GM12892 (cell line): ENCODE measurements at regions not wholly inside any gene's neighbourhood (a gene's known extent, or its start where the extent isn't known, plus 50 kb on each side); places are given as distances from the start of the nearest gene placed in this dataset.

Source experiments
- DNase-seq: peaks from one replicate; pipeline ENCODE4 v3.0.0; 2011; ENCODE audit not compliant: insufficient read length
- FAIRE-seq: peaks from 2 replicates; lab custom pipeline; 2011; peaks lifted over from hg19 to GRCh38; lab: Jason Lieb, UNC
- POLR2A ChIP-seq: IDR thresholded peaks from 2 replicates; pipeline ENCODE4 v1.6.1; 2011; ENCODE audit warnings: low read depth, low read length, control low read depth
- POLR2AphosphoS5 ChIP-seq: IDR thresholded peaks from 2 replicates; pipeline ENCODE4 v1.6.1; 2011; ENCODE audit warnings: low read depth, low read length, control low read depth
- TAF1 ChIP-seq: IDR thresholded peaks from 2 replicates; pipeline ENCODE4 v1.6.1; 2011; ENCODE audit warnings: low read depth, mild to moderate bottlenecking, control low read depth, low read length, borderline replicate concordance

DNA sequence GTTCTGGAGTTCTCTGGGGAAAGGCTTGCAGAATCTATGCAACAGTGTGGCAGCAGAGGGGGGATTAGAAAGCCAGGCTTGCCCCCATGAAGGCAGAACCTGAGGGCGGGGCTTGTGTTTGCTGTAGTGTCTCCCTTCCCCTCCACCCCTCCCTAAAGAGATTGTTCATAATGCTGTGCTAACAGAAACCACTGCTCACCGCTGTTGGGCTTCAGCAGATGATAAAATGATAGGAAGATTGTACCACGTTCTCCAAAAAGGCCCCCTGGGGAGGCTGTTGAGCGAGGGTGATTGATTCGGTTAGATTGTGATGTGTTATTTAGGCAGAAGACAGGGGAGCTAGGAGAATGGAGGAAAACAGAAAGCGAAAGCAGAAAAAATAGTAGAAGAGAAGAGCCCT lies 215.2 kb upstream of the NCAM1 start:
- TF ChIP-seq POLR2AphosphoS5: no peak
- no peak for TF ChIP-seq POLR2A
- no peak for TF ChIP-seq TAF1
- FAIRE-seq: no peak
- DNase-seq: no peak

DNA sequence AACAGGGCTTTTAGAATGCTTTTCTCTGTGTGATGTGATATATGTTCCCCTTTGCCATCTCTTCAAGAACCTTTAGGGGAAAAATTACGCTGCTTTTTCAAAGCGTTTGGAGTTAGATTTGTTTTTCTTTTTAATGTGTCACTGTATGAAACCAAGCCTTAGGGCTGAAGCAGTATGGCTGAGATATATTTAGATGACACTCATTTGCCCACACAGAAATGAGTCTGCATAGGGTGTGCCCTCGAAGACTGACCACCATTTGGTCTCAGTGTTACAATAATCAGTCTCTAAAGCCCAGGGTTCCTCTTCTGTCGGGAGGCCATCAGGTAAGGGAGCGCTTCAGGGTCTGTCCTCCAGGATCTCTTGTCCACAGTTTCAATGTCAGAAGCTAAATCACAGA lies 213.0 kb upstream of the NCAM1 start:
- no peak for DNase-seq
- no peak for TF ChIP-seq TAF1
- no peak for TF ChIP-seq POLR2A
- no peak for TF ChIP-seq POLR2AphosphoS5
- no peak for FAIRE-seq

DNA sequence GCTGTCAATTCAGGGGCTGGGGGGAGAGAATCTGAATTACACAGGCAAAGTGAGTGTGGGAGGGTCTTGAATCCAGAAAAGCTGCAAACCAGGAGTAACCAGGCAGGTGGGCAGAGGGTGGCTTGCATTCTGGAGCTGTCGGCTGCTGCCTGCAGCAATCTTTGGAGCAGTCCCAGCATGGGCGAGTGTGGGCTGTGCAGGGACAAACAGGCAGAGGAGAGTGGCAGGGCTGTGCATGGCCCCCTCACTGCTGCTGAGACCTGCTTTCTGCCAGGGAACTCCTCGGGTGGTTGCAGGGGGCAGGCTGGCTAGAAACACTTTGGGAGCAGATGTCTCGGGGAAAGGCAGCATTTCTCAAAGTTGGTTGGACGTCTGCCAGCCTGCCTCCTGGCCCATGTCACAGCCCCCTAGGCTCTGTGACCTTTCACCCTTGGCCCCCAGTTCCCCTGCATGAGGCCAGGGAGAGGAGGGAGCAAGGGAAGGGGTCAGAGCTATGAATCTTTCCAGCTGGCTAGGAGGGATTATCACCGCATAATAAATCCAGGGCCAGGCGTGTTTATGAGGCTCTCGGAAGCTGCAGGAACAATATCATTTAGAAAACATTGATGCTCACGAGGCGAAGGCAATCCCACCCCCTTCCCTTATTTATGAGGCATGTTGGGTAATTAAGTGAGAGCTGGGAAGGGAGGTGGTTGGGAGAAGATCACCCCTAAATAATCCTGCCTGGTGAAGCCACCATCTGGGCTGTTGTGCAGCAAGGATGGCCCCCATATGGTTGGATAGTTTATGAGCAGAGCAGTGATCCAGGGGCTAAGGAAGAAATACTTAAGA lies 212.3 kb upstream of the NCAM1 start:
- DNase-seq (no peak), FAIRE-seq (no peak)
- TF ChIP-seq POLR2AphosphoS5: no peak
- no peak for TF ChIP-seq POLR2A

DNA sequence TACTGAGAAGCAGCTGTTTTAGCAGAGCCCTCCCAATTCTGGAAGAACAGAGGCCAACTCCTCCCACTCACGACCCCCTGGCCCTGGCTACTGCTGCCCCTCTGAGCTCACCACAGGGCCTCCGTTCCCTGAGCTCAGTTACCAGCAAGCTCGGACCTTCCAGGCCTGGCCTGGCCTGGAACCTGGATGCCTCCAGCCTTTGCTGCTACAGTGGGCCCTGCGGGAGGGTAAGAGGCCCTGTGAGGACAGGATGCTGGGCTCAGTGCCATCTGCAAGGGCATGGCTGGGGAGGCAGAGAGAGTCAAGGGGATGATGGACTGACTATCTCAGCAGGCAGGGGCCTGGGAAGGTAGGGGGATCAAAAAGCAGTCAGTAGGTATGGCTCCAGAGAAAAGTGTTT lies 209.9 kb upstream of the NCAM1 start:
- TF ChIP-seq POLR2A (no peak), POLR2AphosphoS5 (no peak), TAF1 (no peak)
- DNase-seq: no peak
- FAIRE-seq: no peak

DNA sequence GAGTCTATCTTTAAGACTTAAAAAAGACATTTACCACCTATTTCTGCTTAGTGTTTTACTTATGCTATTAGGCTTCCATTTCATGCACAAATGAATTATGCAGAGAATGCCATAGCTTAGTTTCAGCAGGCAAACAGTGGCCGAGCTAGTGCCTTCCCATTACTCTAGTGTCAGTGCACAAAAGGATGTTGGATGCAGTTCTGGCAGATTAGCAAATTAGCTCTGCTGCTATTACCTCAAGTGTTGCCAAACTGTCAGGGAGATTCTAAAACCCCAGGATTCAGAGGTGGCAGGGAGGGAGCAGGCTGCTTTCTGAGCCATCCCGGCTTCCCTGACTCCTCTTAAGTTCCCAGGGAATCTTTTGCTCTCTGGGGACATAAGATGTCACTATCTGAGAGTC lies 209.4 kb upstream of the NCAM1 start:
- no peak for FAIRE-seq

DNA sequence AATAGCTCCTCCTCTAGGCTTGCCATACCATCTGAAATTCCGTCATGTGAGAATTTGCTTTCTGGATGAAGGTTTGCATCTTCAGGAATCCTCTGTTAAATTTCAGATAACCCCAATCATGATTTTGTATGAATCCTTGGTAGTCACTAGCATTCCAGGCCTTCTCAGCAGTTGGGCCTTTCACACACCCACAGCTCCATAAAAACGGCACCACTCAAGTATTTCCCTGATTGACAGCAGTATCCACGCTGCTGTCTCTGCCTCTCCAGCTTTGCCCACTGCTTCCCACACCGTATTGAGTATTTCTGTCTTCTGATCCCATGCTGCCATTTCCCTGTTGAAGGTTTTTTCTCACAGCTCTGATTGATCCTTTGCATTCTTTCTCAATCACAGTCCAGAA lies 208.7 kb upstream of the NCAM1 start:
- TF ChIP-seq POLR2A: no peak
- no peak for TF ChIP-seq POLR2AphosphoS5
- TF ChIP-seq TAF1: no peak
- no peak for DNase-seq
- FAIRE-seq: no peak

More for the DNA sequence above, 209.4 kb upstream of the NCAM1 start:
- no peak for DNase-seq
- no peak for TF ChIP-seq POLR2A
- no peak for TF ChIP-seq POLR2AphosphoS5
- TF ChIP-seq TAF1: no peak

DNA sequence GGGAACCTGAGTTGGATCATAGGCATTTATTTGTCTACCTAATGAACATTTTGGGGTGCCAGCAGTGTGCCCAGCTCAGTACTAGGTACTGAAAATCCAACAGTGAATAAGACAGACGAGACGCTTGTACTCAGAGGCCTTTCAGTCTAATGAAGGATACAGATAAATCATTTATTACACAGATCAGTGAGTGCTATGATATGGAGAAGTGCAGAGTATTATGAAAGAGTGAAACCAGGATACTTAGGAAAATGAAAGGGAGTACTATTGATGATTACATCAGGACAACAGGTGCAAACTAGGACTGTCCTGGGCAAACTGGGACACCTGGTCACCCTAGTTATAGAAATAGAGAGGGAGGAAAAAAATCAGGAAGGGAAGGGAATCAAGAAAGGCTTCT lies 207.5 kb upstream of the NCAM1 start:
- DNase-seq (no peak), FAIRE-seq (no peak)
- no peak for TF ChIP-seq POLR2A
- TF ChIP-seq TAF1: no peak
- no peak for TF ChIP-seq POLR2AphosphoS5

DNA sequence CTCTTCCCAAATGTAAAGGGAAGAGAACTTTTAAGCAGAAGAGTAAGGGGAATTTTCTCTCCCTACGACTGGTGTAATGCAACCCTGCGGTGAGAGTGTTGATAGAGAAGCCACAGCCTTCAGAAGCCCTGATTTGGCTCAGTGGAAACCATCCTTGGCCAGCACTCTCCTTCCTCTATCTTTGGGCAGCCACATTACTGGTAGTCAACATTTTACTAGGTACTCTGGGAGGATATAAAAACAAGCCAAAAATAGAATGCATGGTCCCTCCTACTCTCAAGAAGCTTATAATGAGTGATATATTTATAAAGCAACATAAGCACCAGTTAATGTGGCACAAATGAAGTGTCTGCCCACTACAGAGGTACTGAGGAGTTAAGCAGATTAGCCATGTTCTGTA lies 201.8 kb upstream of the NCAM1 start:
- TF ChIP-seq POLR2A: no peak
- no peak for TF ChIP-seq POLR2AphosphoS5
- TF ChIP-seq TAF1: no peak
- FAIRE-seq: no peak

DNA sequence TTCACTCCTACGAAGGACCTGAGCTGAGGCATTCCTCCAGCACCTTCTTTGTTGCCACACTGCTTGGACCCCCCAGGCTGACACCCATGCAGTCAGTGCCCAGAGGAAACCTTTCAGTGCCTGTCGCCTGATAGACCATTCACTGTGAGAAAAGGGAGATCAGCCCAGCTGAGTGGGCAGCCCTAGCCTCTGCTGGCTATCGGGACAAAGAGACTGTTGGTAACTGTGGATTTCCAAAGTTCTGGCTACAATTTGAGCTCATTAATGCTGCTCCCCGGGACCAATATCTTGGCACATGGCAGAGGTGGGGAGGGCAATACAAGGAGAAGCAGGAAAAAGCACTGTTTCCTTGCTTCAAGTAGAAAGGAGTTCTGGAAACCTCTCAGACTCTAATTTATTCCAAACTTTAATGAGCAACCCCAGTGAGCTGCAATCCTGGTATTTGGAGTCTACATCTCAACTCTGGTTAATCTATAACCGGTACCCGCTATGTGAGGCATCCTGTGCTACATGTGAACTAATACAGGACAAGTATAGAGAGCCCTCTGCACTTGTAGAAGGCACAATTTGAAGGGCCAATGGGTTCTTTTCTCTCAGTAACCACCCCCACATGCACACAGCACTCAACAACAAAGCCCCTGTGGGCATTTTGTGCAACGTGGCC lies 200.7 kb upstream of the NCAM1 start:
- FAIRE-seq (no peak), DNase-seq (no peak)
- TF ChIP-seq TAF1 (no peak), POLR2AphosphoS5 (no peak), POLR2A (no peak)

More for the DNA sequence above, 201.8 kb upstream of the NCAM1 start:
- no peak for DNase-seq

DNA sequence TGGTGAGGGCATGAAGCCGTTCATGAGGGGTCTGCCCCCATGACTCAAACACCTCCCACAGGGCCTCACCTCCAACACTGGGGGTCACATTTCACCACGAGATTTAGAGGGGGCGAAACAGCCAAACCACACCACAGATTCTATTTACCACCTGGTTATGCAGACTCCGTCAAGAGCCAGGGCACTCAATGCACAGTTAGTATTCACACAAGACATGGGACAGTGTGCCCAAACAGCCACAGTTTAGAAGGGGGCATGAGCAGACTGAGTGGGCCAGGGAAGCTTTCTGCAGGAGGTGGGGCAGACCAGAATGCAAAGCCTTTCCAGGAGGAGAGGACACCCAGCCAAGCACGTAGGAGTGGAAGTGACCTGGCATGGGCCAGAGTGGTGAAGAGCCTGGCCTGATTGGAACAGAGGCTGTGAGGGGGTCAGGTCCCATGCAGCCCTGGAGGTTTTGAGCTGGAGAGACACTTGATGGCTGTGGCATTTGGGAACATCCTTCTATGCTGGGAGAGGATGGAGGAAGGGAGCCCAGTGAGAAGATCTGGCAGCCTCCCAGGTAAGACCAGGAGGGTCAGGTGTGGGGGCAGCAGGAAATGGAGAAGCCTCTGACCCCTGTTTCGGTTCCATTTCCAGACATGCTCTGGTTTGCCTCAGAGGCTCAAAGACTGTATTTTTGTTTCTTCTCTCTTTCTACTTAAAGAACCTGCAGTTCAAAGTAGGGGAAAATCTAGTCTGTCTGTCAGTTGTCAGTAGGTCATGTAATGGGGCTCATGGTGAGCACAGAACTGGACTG lies 199.1 kb upstream of the NCAM1 start:
- no peak for TF ChIP-seq TAF1
- TF ChIP-seq POLR2A: no peak
- TF ChIP-seq POLR2AphosphoS5: no peak
- FAIRE-seq: peak; percentile 42
- DNase-seq: no peak

DNA sequence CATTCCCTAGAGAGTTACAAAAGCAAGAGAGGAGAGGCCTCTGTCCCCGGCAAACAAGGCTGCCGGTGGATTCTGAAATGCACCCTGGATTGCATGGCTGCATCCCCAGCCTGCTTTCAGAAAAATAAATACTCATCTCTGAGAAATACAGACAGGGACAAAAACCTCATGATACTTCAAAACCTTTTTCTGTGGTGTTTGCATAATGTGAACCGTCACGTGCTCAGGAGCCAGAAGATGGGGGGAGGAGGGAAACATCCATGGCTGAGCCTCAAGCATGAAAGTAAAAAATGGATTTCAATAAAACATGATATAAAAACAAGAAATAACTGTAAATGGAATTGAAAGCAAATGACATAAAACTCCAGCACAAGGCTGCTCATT lies 198.5 kb upstream of the NCAM1 start:
- no peak for FAIRE-seq
- DNase-seq: no peak
- TF ChIP-seq POLR2A (no peak), TAF1 (no peak), POLR2AphosphoS5 (no peak)
